Mesendoderm (in vitro differentiated cells): ENCODE measurements at regions not wholly inside any gene's neighbourhood (a gene's known extent, or its start where the extent isn't known, plus 50 kb on each side); places are given as distances from the start of the nearest gene placed in this dataset.

ENCODE experiments used
- DNase-seq: peaks from one replicate; pipeline ENCODE4 v3.0.0; 2013
- H2AK5ac ChIP-seq: 2 replicates; pipeline ENCODE4 v1.6.1; 2013; ENCODE audit warnings: low read length, inconsistent platforms
- H2BK120ac ChIP-seq: 2 replicates; pipeline ENCODE4 v1.6.1; 2013; ENCODE audit warnings: low read depth, mild to moderate bottlenecking, low read length, moderate library complexity, mixed read lengths
- H2BK15ac ChIP-seq: replicated peaks from 2 replicates; pipeline ENCODE4 v1.6.1; 2013; ENCODE audit warnings: low read depth, mild to moderate bottlenecking, moderate library complexity
- H2BK5ac ChIP-seq: 2 replicates; pipeline ENCODE4 v1.6.1; 2013; ENCODE audit warnings: low read length, inconsistent platforms
- H3K18ac ChIP-seq: 2 replicates; pipeline ENCODE4 v1.6.1; 2013; ENCODE audit warnings: mild to moderate bottlenecking, low read length, mixed read lengths
- H3K23ac ChIP-seq: one replicate; pipeline ENCODE4 v1.6.1; 2013; ENCODE audit warnings: low read length
- H3K27ac ChIP-seq: 2 replicates; pipeline ENCODE4 v1.5.1; 2013; ENCODE audit warnings: low read depth, mild to moderate bottlenecking, inconsistent platforms, low read length, moderate library complexity
- H3K27me3 ChIP-seq: 2 replicates; pipeline ENCODE4 v1.6.1; 2013; ENCODE audit warnings: low read length, control low read depth, mild to moderate bottlenecking, inconsistent platforms; ENCODE audit not compliant: insufficient read depth, poor library complexity
- H3K36me3 ChIP-seq: 2 replicates; pipeline ENCODE4 v1.6.1; 2013; ENCODE audit warnings: low read length, inconsistent platforms; ENCODE audit not compliant: control insufficient read depth, insufficient read depth
- H3K4ac ChIP-seq: one replicate; pipeline ENCODE4 v1.6.1; 2013; ENCODE audit warnings: low read depth, mild to moderate bottlenecking, low read length, moderate library complexity
- H3K4me1 ChIP-seq: 2 replicates; pipeline ENCODE4 v1.6.1; 2013; ENCODE audit warnings: low read depth, low read length, inconsistent platforms; ENCODE audit not compliant: control insufficient read depth
- H3K4me2 ChIP-seq: 2 replicates; pipeline ENCODE4 v1.6.1; 2013; ENCODE audit warnings: low read length
- H3K4me3 ChIP-seq: 2 replicates; pipeline ENCODE4 v1.5.1; 2013; ENCODE audit warnings: mild to moderate bottlenecking, low read length
- H3K56ac ChIP-seq: one replicate; pipeline ENCODE4 v1.6.1; 2013; ENCODE audit warnings: low read length
- H3K79me1 ChIP-seq: 2 replicates; pipeline ENCODE4 v1.6.1; 2013; ENCODE audit warnings: low read length, inconsistent platforms
- H3K79me2 ChIP-seq: 2 replicates; pipeline ENCODE4 v1.6.1; 2013; ENCODE audit warnings: mild to moderate bottlenecking, low read length; ENCODE audit not compliant: control insufficient read depth, insufficient read depth
- H3K9ac ChIP-seq: 2 replicates; pipeline ENCODE4 v1.6.1; 2013; ENCODE audit warnings: low read length, inconsistent platforms
- H4K5ac ChIP-seq: one replicate; pipeline ENCODE4 v1.6.1; 2013; ENCODE audit warnings: low read length
- H4K8ac ChIP-seq: one replicate; pipeline ENCODE4 v1.6.1; 2013; ENCODE audit warnings: low read depth, mild to moderate bottlenecking, control low read depth, low read length, moderate library complexity
- WGBS: extraction: QIAGEN DNeasy Blood & Tissue Kit; methylation state at CpG from one replicate; pipeline ENCODE4 v1.1.7; 2013; ENCODE audit warnings: low lambda C conversion rate, missing lambda C conversion rate; ENCODE audit not compliant: insufficient coverage; ENCODE audit errors: extremely low coverage; 5-methylcytosine and 5-hydroxymethylcytosine counted together

DNA sequence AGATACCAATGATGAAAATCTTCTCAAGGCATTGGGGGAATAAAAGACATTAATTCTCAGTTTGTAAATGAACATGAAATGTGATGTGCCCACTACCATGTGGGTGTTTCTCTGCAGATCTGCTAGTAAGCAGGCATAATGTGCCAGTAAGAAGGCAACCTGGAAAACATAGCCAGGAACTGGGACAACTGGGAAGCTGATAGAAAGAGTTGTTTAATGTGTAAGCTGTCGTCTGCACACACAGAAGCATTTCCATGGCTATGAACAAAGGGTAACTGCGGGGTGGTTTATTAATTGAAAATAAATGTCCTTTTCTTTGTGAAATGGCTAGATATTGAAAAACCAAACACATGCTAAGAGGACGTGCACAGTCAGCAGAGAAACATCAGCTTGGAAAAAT, 52.0 kb downstream of the ZC3H11B start:
- H3K4ac ChIP-seq: no peak overlapping the region
- no peak overlapping the region for H3K4me2 ChIP-seq
- no peak overlapping the region for H2AK5ac ChIP-seq
- no peak overlapping the region for H2BK5ac ChIP-seq
- no peak overlapping the region for H3K23ac ChIP-seq
- no peak overlapping the region for H3K27ac ChIP-seq
- no peak overlapping the region for H3K18ac ChIP-seq
- no peak overlapping the region for H4K8ac ChIP-seq
- no peaks in the 10 kb centered on the region for H3K4me1 ChIP-seq
- no peak for DNase-seq
- H2BK15ac ChIP-seq: no peak overlapping the region
- H3K56ac ChIP-seq: no peak overlapping the region
- no peak overlapping the region for H3K9ac ChIP-seq
- no peak overlapping the region for H2BK120ac ChIP-seq
- no peaks in the 10 kb centered on the region for H3K27me3 ChIP-seq
- WGBS: no CpG with 5 or more reads among the region's 3 CpGs
- H3K79me2 ChIP-seq: no peaks in the 10 kb centered on the region
- no peaks in the 10 kb centered on the region for H3K36me3 ChIP-seq
- H3K79me1 ChIP-seq: no peaks in the 10 kb centered on the region
- H3K4me3 ChIP-seq: no peak overlapping the region
- no peak overlapping the region for H4K5ac ChIP-seq

DNA sequence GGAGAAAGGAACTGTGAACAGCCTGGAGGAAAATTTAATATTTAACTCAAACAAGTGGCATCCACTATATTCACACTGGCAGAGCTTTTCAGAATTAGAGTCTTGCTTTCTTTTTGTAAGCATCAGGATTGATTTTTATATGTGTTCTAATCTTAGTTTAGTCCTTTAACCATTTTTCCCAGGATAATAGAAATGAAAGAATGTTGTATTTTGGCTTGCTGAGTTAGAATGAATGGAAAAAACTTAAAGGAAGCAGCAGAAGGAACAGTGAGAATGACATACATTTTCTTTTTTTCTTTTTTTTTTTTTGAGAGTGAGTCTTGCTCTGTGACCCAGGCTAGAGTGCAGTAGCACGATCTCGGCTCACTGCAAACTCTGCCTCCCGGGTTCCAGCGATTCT, 53.0 kb downstream of the ZC3H11B start:
- no peak overlapping the region for H3K4me2 ChIP-seq
- no peak overlapping the region for H3K4ac ChIP-seq
- peaks cover 2% of the 10 kb centered on the region for H3K4me1 ChIP-seq
- no peak overlapping the region for H2BK15ac ChIP-seq
- H3K79me1 ChIP-seq: no peaks in the 10 kb centered on the region
- WGBS: no CpG with 5 or more reads among the region's 4 CpGs
- H3K4me3 ChIP-seq: no peak overlapping the region
- no peak overlapping the region for H4K5ac ChIP-seq
- no peak overlapping the region for H3K56ac ChIP-seq
- H3K18ac ChIP-seq: no peak overlapping the region
- no peaks in the 10 kb centered on the region for H3K36me3 ChIP-seq
- H3K23ac ChIP-seq: no peak overlapping the region
- no peak overlapping the region for H3K9ac ChIP-seq
- H2BK120ac ChIP-seq: no peak overlapping the region
- no peak overlapping the region for H4K8ac ChIP-seq
- no peak for DNase-seq
- H2AK5ac ChIP-seq: no peak overlapping the region
- no peaks in the 10 kb centered on the region for H3K79me2 ChIP-seq
- H2BK5ac ChIP-seq: no peak overlapping the region
- no peaks in the 10 kb centered on the region for H3K27me3 ChIP-seq
- H3K27ac ChIP-seq: no peak overlapping the region

DNA sequence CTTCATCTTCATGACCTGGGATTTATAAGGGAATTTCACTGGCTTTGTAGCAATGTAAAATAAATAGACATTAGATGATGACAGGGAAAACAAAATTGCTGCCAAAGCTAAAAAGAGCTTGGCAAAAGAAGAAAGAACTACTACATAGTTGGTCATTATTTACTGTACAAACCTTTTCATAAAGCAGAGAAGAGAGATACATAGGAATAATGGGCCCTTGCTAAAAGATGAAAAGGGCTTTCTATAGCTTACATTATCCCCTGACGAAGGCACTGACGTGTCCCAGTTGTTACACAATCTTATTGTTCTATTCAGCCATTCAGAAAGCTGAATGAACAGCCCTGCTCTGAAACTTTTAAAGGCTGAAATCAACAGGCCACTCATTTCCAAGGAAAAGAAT, 57.1 kb downstream of the ZC3H11B start:
- WGBS: no CpG with 5 or more reads among the region's 2 CpGs
- Histone ChIP-seq H3K23ac (no peak overlapping the region), H2AK5ac (no peak overlapping the region), H3K27ac (no peak overlapping the region), H3K4me2 (no peak overlapping the region), H2BK120ac (no peak overlapping the region), H2BK5ac (no peak overlapping the region), H4K5ac (no peak overlapping the region), H3K27me3 (no peaks in the 10 kb centered on the region), H3K56ac (no peak overlapping the region), H4K8ac (no peak overlapping the region), H3K79me2 (no peaks in the 10 kb centered on the region), H3K4me1 (peaks cover 2% of the 10 kb centered on the region), H2BK15ac (no peak overlapping the region), H3K79me1 (no peaks in the 10 kb centered on the region), H3K9ac (no peak overlapping the region), H3K4me3 (no peak overlapping the region), H3K4ac (no peak overlapping the region), H3K36me3 (no peaks in the 10 kb centered on the region), H3K18ac (no peak overlapping the region)
- no peak for DNase-seq

DNA sequence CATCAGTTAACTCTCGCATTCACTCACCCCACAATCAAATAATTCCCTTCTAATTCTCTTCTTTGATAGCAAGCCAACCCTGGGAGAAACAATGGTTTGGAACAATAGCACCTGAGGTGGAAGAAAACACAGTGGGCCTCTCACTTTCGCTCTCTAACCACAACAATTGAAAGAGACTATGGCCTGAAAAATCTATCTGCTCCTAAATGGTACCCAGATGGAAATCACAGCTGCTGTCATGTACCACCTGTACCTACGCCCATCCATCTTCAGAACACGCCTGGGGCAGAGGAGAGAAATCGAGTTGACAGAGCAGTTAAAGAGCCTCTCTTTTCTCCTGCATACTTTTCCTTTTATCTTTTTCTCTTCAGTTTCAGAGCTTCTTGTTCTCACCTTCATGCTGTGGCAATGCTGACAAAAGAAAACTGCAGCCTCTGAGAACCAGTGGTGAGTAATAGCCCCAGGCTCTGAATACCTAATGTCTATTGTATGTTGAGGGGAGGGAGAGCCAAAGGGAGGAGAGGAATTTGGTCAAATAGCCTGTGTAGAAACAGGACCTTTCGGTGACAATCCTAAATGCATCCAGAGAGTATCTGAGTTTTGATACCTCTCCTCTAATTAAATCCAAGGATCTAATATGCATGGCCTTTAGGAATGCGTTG, 57.7 kb downstream of the ZC3H11B start:
- no peak overlapping the region for H3K23ac ChIP-seq
- H3K27me3 ChIP-seq: no peaks in the 10 kb centered on the region
- no peak overlapping the region for H3K18ac ChIP-seq
- H2AK5ac ChIP-seq: no peak overlapping the region
- no peak overlapping the region for H3K27ac ChIP-seq
- no peak overlapping the region for H3K9ac ChIP-seq
- no peak overlapping the region for H3K4me3 ChIP-seq
- no peak overlapping the region for H3K4me2 ChIP-seq
- no peak overlapping the region for H4K8ac ChIP-seq
- H3K36me3 ChIP-seq: no peaks in the 10 kb centered on the region
- DNase-seq: peak; percentile 97
- no peaks in the 10 kb centered on the region for H3K79me1 ChIP-seq
- H4K5ac ChIP-seq: no peak overlapping the region
- no peak overlapping the region for H2BK5ac ChIP-seq
- H3K4ac ChIP-seq: no peak overlapping the region
- WGBS: no CpG with 5 or more reads among the region's 7 CpGs
- H3K4me1 ChIP-seq: peaks cover 2% of the 10 kb centered on the region
- H3K56ac ChIP-seq: no peak overlapping the region
- no peaks in the 10 kb centered on the region for H3K79me2 ChIP-seq
- H2BK120ac ChIP-seq: no peak overlapping the region
- no peak overlapping the region for H2BK15ac ChIP-seq

DNA sequence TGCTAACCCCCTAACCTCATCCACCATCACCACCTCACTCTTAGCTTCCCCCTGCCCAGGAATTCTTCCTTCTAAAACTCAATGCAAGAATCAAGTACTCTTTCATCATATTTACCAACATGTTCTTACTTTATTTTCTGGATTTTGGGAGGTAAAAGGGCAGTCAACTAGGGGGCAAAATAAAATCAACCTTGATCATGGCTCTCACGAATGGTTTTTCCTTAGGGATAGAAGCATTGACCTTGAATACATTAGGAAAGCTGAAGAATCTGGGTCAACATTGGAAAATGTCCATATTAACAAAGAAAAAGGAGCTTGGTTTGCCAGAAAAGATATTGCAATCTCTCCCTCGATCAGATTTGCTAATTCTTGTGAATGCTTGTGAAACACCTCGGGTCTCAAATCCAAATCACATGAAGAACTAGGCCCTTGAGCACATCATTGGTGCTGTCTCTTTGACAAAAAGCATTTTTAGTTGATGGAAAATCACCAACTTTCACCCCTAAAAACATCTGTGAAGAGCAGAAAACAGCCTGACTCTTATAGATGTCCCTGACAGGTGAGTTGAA, 58.9 kb downstream of the ZC3H11B start:
- H2BK120ac ChIP-seq: no peak overlapping the region
- no peak overlapping the region for H4K8ac ChIP-seq
- no peak overlapping the region for H3K4me2 ChIP-seq
- H3K4ac ChIP-seq: no peak overlapping the region
- H2BK5ac ChIP-seq: no peak overlapping the region
- no peak for DNase-seq
- no peak overlapping the region for H3K4me3 ChIP-seq
- H3K27ac ChIP-seq: no peak overlapping the region
- H3K36me3 ChIP-seq: no peaks in the 10 kb centered on the region
- H3K56ac ChIP-seq: no peak overlapping the region
- H3K79me2 ChIP-seq: no peaks in the 10 kb centered on the region
- no CpG with 5 or more reads among the region's 3 CpGs for WGBS
- H2BK15ac ChIP-seq: no peak overlapping the region
- H3K18ac ChIP-seq: no peak overlapping the region
- no peak overlapping the region for H3K23ac ChIP-seq
- H2AK5ac ChIP-seq: no peak overlapping the region
- no peak overlapping the region for H4K5ac ChIP-seq
- peaks cover 2% of the 10 kb centered on the region for H3K4me1 ChIP-seq
- H3K79me1 ChIP-seq: no peaks in the 10 kb centered on the region
- no peak overlapping the region for H3K9ac ChIP-seq
- H3K27me3 ChIP-seq: no peaks in the 10 kb centered on the region

DNA sequence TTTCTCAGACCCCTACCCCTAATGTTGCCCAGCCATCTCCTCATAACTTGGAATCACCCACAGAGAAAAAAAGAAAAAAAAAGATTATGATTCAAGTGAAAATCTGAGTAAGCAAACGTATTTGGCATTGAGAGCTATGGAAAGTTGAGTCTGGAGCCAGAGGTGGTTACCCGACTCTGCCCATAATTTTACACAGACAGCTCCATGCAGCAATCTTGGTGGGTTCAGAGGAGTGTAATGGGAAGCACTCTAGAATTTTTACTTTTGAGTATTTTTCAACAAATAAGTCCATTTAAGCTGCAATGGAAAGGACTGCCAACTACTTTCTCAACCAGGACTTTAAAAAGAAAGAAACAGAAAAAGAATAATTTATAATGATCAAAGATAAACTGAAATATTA, 62.7 kb downstream of the ZC3H11B start:
- Histone ChIP-seq H3K4me3 (no peak overlapping the region), H2BK120ac (no peak overlapping the region), H2BK15ac (no peak overlapping the region), H2AK5ac (no peak overlapping the region), H3K18ac (no peak overlapping the region), H3K4ac (no peak overlapping the region), H3K4me2 (no peak overlapping the region), H3K4me1 (no peaks in the 10 kb centered on the region), H3K27me3 (no peaks in the 10 kb centered on the region), H3K79me1 (no peaks in the 10 kb centered on the region), H3K56ac (no peak overlapping the region), H3K79me2 (no peaks in the 10 kb centered on the region), H4K8ac (no peak overlapping the region), H3K27ac (no peak overlapping the region), H3K23ac (no peak overlapping the region), H4K5ac (no peak overlapping the region), H3K9ac (no peak overlapping the region), H2BK5ac (no peak overlapping the region), H3K36me3 (no peaks in the 10 kb centered on the region)
- no CpG with 5 or more reads among the region's 2 CpGs for WGBS
- DNase-seq: no peak
